Endothelial cell of umbilical vein (primary cell): ENCODE measurements at regions not wholly inside any gene's neighbourhood (a gene's known extent, or its start where the extent isn't known, plus 50 kb on each side); places are given as distances from the start of the nearest gene placed in this dataset.

Source experiments
- BruUV-seq: library from RNA; stranded (reverse); fragments of 400-500 nt; replicated peaks from 2 replicates; lab custom pipeline; 2021; lab: Mats Ljungman, UMichigan
- CTCF ChIA-PET: fragments of 300-600, 350-600 bp; sonication (Branson Sonifier 250); formaldehyde crosslinking; loops from one replicate; lab custom pipeline; 2021; ENCODE audit warnings: antibody characterized with exemption, inconsistent platforms; lab: Charles Lee
- POLR2A ChIA-PET: fragments of 300-600, 350-600 bp; sonication (Branson Sonifier 250); formaldehyde crosslinking; loops from one replicate; lab custom pipeline; 2021; ENCODE audit warnings: antibody characterized with exemption, inconsistent platforms; lab: Charles Lee
- DNase-seq: peaks from one replicate; pipeline ENCODE4 v3.0.0-alpha.2; 2011; ENCODE audit warnings: low read depth, low spot score
- FAIRE-seq: peaks from 2 replicates; lab custom pipeline; 2011; peaks lifted over from hg19 to GRCh38; lab: Jason Lieb, UNC
- H2AFZ ChIP-seq: 2 replicates; pipeline ENCODE4 v1.6.0; 2012; ENCODE audit warnings: low read depth, low read length, control low read depth, inconsistent platforms
- H3K27ac ChIP-seq: 2 replicates; pipeline ENCODE4 v1.5.1; 2011; ENCODE audit warnings: low read depth, mild to moderate bottlenecking, control low read depth, low read length, moderate library complexity; ENCODE audit not compliant: insufficient read depth
- H3K27me3 ChIP-seq, 2 experiments: 2 replicates each; pipeline versions ENCODE4 v1.6.0 to v1.6.1; 2011; ENCODE audit warnings: low read length in 2 of 2, mixed read lengths in 1 of 2; ENCODE audit not compliant: control insufficient read depth in 2 of 2, insufficient read depth in 2 of 2
- H3K36me3 ChIP-seq, 2 experiments: 2 replicates in 1 of 2; 3 replicates in 1 of 2; pipeline ENCODE4 v1.5.1; 2011; ENCODE audit warnings: low read length in 2 of 2, mild to moderate bottlenecking in 1 of 2, moderate library complexity in 1 of 2; ENCODE audit not compliant: control insufficient read depth in 2 of 2, insufficient read depth in 2 of 2; ENCODE audit errors: extremely low read depth in 1 of 2
- H3K4me1 ChIP-seq: 3 replicates; pipeline ENCODE4 v1.5.1; 2011; ENCODE audit warnings: mild to moderate bottlenecking, low read length; ENCODE audit not compliant: control insufficient read depth, insufficient read depth; ENCODE audit errors: extremely low read depth
- H3K4me2 ChIP-seq: 2 replicates; pipeline ENCODE4 v1.6.1; 2011; ENCODE audit warnings: low read length, control low read depth, mixed read lengths; ENCODE audit not compliant: insufficient read depth
- H3K4me3 ChIP-seq, 3 experiments: fragments of 200-600 bp in 1 of 3; sonication (generic), shearing (Covaris generic) in 1 of 3; replicated peaks in 1 of 3; 2 replicates each; pipeline ENCODE4 v1.5.1; 2011 to 2016; ENCODE audit warnings: control low read depth in 3 of 3, low read length in 3 of 3, mild to moderate bottlenecking in 2 of 3, inconsistent platforms in 1 of 3, low read depth in 1 of 3, moderate library complexity in 1 of 3; ENCODE audit not compliant: insufficient read depth in 1 of 3
- H3K79me2 ChIP-seq: 2 replicates; pipeline ENCODE4 v1.6.0; 2012; ENCODE audit warnings: low read length, inconsistent platforms; ENCODE audit not compliant: control insufficient read depth, insufficient read depth
- H3K9ac ChIP-seq: replicated peaks from 2 replicates; pipeline ENCODE3; 2011; ENCODE audit warnings: low read length, control low read depth; ENCODE audit not compliant: insufficient read depth; ENCODE audit errors: extremely low read depth
- H3K9me1 ChIP-seq: replicated peaks from 3 replicates; pipeline ENCODE4 v1.6.0; 2011; ENCODE audit warnings: mild to moderate bottlenecking, low read length; ENCODE audit not compliant: control insufficient read depth, insufficient read depth; ENCODE audit errors: extremely low read depth
- H3K9me3 ChIP-seq: replicated peaks from 2 replicates; pipeline ENCODE4 v1.5.1; 2012; ENCODE audit warnings: low read length, inconsistent platforms; ENCODE audit not compliant: control insufficient read depth, insufficient read depth
- H4K20me1 ChIP-seq: replicated peaks from 2 replicates; pipeline ENCODE3; 2011; ENCODE audit warnings: mild to moderate bottlenecking, low read length; ENCODE audit not compliant: control insufficient read depth, insufficient read depth; ENCODE audit errors: extremely low read depth
- EZH2 ChIP-seq: IDR thresholded peaks from 2 replicates; pipeline ENCODE4 v1.6.1; 2012; ENCODE audit warnings: borderline replicate concordance, low read depth, mild to moderate bottlenecking, moderate library complexity, low read length, inconsistent platforms; ENCODE audit not compliant: severe bottlenecking
- FOS ChIP-seq: IDR thresholded peaks from 2 replicates; pipeline ENCODE4 v1.6.1; 2011; ENCODE audit warnings: mild to moderate bottlenecking, low read length, moderate library complexity, borderline replicate concordance; ENCODE audit not compliant: insufficient read depth
- GATA2 ChIP-seq: IDR thresholded peaks from 2 replicates; pipeline ENCODE4 v1.7.0; 2011; ENCODE audit warnings: low read depth, mild to moderate bottlenecking, moderate library complexity, mixed read lengths, low read length; ENCODE audit not compliant: insufficient read length, insufficient read depth
- JUN ChIP-seq: IDR thresholded peaks from 2 replicates; pipeline ENCODE4 v1.6.1; 2011; ENCODE audit warnings: borderline replicate concordance, low read depth; ENCODE audit not compliant: insufficient read length, insufficient read depth
- MYC ChIP-seq: IDR thresholded peaks from one replicate; pipeline ENCODE4 v1.6.1; 2011; ENCODE audit warnings: mild to moderate bottlenecking, low read depth, low read length
- POLR2A ChIP-seq: IDR thresholded peaks from 2 replicates; pipeline ENCODE4 v1.6.1; 2012; ENCODE audit warnings: low read depth, mild to moderate bottlenecking, control low read depth, low read length
- POLR2AphosphoS5 ChIP-seq: IDR thresholded peaks from 2 replicates; pipeline ENCODE4 v1.6.1; 2012; ENCODE audit warnings: low read depth, mild to moderate bottlenecking, control low read depth, low read length, moderate library complexity; ENCODE audit not compliant: insufficient read depth
- dilution Hi-C: fragments of 300-500 bp; cut with MboI; formaldehyde crosslinking; loops from one replicate; pipeline ENCODE4 v1.15.0; 2019; ENCODE audit warnings: low sequenced_read_pairs; ENCODE audit not compliant: extremely low pct_ligation_motif_present
- intact Hi-C: fragments of 100-400 bp; cut with micrococcal nuclease; formaldehyde crosslinking; loops from one replicate; pipeline ENCODE4 v1.10.0; 2022
- TF ChIP-seq, protein P1 (sequence below), 2 donors: IDR thresholded peaks; 1 replicate in 1 of 2; 2 replicates in 1 of 2; pipeline ENCODE4 v1.5.1; 2011; ENCODE audit warnings: low read length in 2 of 2, mild to moderate bottlenecking in 2 of 2, moderate library complexity in 2 of 2, control low read depth in 1 of 2, inconsistent platforms in 1 of 2, low read depth in 1 of 2; ENCODE audit not compliant: insufficient read depth in 1 of 2; ENCODE audit errors: extremely low read depth in 1 of 2
- TF ChIP-seq, protein P2 (sequence below): IDR thresholded peaks from 2 replicates; pipeline ENCODE4 v1.6.1; 2011; ENCODE audit not compliant: insufficient read depth, insufficient read length

DNA sequence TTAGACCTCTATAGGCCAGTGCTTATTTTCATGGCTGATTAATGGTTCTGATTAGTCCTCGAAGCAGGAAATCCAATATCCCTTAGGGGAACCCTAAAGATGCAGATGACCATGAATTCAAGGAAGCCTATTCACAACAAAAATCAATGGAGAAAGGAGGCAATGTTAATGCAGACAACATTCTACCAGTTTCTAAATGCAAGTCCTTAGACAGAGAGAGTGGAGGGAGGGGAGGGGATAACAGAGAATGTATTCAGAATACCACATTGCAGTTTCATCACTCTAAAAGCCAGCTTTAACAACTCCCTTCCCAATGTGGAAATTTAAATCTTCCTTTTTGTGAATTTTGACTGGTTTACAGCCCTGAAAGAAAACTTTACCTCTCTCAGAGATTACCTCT is 87.1 kb upstream of the POU3F2 start:
- Histone ChIP-seq H3K79me2 (no peaks in the 10 kb centered on the region), H2AFZ (no peak overlapping the region), H3K4me1 (no peaks in the 10 kb centered on the region), H3K9ac (no peak overlapping the region), H3K4me3 (no peak overlapping the region), H4K20me1 (no peaks in the 10 kb centered on the region), H3K36me3 (no peaks in the 10 kb centered on the region), H3K9me1 (no peaks in the 10 kb centered on the region), H3K27me3 (no peaks in the 10 kb centered on the region), H3K4me2 (no peak overlapping the region), H3K27ac (no peak overlapping the region), H3K9me3 (no peaks in the 10 kb centered on the region)
- FAIRE-seq (no peak), DNase-seq (no peak)
- POLR2A ChIA-PET = no interaction called here
- CTCF ChIA-PET = no interaction called here
- TF ChIP-seq POLR2AphosphoS5 (no peak), EZH2 (no peak), FOS (no peak), GATA2 (no peak), POLR2A (no peak), JUN (no peak), MYC (no peak)
- TF ChIP-seq, protein P1, sequence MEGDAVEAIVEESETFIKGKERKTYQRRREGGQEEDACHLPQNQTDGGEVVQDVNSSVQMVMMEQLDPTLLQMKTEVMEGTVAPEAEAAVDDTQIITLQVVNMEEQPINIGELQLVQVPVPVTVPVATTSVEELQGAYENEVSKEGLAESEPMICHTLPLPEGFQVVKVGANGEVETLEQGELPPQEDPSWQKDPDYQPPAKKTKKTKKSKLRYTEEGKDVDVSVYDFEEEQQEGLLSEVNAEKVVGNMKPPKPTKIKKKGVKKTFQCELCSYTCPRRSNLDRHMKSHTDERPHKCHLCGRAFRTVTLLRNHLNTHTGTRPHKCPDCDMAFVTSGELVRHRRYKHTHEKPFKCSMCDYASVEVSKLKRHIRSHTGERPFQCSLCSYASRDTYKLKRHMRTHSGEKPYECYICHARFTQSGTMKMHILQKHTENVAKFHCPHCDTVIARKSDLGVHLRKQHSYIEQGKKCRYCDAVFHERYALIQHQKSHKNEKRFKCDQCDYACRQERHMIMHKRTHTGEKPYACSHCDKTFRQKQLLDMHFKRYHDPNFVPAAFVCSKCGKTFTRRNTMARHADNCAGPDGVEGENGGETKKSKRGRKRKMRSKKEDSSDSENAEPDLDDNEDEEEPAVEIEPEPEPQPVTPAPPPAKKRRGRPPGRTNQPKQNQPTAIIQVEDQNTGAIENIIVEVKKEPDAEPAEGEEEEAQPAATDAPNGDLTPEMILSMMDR (IDR thresholded peaks at IDR 0.05; ENCODE audit: extremely low read depth in 1 of 2, insufficient read depth in 1 of 2, low read depth in 1 of 2, low read length in 2 of 2) = no peak
- TF ChIP-seq, protein P2, sequence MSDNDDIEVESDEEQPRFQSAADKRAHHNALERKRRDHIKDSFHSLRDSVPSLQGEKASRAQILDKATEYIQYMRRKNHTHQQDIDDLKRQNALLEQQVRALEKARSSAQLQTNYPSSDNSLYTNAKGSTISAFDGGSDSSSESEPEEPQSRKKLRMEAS = no peak
- intact Hi-C loops = no loop called here
- dilution Hi-C loops = no loop called here
- no TSS peak for BruUV-seq
